GM18870 (cell line): ENCODE measurements at regions not wholly inside any gene's neighbourhood (a gene's known extent, or its start where the extent isn't known, plus 50 kb on each side); places are given as distances from the start of the nearest gene placed in this dataset.
"Not testable (repeated sequence)": the region's sequence is repeated elsewhere in the genome, so short reads cannot be mapped to it uniquely, and the experiment has no call there.

Experiments used
- ATAC-seq: cut with Tn5 transposase; IDR thresholded peaks from one replicate; pipeline ENCODE4 v1.9.1; 2021; ENCODE audit warnings: moderate library complexity; ENCODE audit not compliant: unreplicated experiment

DNA sequence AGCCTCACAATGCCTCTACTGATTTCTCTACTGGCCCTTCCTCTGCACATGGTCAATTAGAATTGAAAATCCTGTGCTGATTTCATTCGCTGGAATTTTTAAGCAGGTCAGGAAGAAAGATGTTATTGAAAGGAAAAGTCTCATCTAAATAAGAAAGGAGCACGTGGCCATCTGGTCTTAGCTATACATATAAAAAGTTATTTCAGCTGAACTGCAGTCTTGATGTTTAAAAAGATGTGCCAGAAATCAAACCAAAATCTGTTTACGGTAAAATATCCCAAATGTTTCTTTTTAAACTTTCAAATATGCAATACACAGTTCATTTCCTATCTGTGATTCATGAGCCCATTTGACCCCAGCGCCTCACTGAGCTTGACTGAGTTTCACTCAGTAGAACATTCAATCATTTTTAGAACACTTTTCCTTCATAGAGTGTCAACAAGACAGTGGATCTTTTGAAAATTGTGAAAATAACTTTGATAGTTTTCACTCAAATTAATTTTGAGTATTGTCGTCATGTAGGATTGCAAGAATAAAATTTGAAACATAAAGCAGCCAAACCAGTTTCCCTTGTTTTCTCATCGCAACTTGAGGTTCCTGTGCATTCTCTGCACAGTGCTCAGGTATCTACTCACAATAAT is 293.6 kb downstream of the PTPRC start:
- no peak for ATAC-seq

DNA sequence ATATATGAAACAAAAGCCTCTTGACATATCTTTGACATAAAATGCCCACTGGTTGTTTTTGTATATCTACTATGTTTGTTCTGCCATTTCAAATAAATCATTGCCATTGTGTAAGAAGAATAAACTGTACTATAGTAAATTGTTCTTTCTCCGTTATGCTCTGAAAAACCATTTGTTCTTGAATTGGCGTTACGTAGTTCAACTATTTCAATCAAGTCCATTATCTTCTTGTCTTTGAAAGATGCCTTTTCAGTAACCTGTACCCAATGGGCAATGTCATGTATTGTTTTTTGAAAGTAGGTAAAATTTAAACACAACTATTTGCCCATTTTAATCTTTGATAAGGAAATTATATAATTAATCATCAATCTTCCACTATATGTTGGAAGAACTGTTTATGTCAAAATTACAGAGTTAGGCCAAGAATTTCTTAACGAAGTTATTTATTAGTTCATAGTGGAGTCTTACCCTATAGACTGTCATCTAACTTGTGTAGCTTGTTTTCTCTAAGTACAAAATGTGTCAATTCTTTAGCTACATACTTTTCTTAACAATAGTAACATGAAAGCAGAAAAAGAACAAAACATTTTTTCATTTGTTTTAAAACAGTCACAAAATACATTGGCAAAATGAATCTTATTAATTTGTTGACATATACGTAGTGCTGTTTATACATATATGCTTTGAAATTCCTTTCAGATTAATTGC is 294.8 kb downstream of the PTPRC start:
- no peak for ATAC-seq

DNA sequence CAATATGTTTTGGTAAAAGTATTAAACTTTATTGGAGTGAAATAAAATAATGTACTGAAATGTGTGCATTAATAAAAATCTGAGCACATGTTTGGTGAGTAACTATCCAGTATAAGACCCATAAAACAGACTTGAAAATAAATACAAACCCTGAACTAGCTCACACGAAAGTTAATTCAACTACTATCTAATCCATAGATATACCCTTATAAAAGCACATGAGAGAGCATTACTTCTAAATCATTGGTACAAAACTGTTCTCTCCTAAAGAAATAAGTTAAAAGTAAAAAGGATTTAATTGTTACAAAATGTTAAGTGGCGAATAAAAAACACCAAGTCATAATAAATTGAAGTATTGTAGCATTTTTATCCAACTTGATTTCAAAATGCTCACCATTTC is 295.6 kb downstream of the PTPRC start:
- no peak for ATAC-seq

DNA sequence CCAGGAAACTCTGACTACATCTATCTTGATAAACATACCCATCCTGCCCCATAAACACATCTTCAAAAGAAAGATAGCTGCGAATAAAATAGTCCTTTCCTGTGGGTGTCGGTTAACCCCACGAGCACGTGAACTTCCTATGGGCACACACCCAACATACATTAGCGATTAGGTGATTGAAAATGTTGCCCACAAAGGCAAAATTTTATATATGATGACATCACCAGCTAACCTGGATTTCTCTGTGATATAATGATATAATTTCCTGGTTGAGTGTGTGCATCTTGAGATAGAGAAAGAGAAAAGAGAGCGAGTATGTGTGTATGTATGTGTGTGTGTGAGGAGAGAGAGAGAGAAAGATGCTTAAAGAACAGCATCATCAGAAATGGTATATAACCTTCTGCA is 296.1 kb downstream of the PTPRC start:
- peak; percentile 10 for ATAC-seq

DNA sequence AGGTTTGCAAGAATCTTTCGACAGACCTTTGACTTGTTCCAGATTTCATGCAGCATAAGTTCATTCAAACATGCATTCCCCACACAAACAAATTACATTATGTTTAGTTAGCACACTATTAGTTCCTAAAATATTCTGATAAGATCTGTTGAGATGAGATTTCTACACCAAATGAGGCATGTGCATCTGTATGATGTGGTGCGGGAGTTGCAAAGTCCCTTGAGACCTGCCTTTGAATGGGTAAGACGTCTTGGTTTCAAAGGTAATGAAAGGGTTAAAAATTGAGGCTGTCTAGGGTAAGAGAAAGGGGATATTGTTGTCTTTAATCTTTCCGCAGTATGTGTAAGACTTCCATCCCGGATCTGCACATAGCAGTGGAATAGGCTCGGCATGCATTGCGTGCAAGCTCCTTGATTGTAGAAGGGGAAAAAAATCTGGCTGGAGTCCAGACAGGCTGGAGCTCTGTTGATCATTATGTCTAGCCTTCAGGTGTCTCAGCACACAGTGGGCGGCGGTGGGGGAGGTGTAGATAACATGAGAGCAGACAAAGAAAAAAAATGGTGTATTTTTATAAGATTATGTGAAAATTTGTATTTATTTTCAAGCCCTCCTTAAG is 296.6 kb downstream of the PTPRC start:
- peak; percentile 51 for ATAC-seq

DNA sequence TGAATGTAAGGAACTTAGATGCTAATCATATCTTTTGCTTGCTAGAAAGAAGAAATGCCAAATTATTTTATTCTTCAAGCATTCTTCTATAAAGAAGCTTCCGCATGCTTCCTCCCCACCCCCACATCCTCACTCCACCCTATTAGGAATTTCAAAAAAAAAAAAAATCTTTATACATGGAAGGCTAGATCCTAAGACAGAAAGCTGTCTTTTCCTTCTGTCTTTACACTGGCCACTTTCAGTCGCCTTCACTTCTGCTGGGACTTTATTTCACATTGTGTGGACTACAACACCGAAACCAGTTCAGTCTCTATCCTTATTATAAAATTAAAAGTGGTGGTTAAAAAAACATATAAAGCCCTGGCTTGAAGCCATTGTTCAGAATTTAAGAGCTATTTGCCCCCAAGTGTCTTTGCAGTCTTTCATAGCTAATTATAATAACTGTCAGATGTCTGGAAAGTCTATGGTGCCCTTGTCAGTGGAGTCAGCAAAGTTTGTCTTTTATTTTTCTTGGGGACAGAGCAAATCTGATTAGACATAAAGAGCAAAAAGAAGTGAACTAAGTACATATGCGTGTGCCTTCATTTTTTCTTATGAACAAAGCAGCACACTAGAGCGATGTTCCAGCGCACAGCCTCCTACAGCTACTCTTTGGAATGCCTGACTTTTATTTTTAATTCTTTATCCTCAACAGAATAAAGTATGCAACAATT is 297.7 kb downstream of the PTPRC start:
- ATAC-seq = no peak

DNA sequence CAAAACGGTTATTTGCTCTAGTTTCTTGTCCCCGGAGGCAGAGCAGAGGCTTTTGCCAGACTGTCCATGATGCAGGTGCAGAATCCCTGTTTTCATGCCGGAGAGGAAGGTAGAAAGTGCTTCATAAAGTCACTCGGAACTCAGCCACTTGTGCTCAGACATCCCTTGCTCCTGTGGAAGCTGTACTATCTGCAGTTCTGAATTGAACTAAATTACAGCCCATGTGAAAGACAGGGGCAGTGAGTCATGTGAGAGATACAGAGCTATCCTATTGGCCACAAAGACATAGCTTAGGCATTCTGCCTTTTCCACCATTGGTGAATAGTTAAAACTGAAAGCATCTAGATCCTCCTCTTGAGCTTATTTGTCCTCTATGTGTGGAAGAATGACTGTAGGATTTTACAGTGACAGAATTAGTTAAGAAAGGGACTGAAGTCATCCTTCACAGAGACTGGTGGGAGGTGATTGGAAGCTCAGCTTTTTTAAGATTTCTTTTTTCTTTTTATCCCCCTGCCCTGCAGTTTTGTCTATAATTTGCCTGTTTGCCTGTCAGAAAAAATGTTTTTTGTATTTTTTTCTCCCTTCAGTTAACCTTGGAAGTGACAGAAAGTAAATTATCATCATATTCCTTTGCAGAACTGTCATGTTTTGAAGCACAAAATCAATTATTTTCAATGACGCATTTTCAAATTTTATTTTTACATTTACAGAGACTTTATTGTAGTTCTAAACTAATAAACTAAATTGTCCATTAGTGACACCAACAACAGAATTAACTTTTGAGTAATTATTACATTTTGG is 298.6 kb downstream of the PTPRC start:
- peak; percentile 89 for ATAC-seq

DNA sequence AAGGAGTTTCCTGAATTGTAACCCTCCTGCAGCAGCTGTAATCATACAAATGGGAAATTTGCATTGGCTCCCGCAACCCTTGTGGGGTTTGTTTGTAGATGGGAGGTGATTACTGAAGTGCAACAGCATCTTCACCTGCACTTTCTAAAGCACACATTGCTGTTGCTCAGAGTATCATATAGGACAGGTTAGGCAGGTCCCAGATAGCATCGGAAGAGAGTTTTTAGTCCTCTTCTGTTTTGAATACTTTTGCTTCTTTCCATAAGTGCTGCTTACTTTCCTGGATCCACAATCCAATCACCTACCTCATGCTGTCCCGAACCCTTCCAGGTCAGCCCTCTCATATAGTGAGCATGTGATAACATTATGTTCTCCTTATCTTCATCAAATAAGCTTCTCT is 300.4 kb downstream of the PTPRC start:
- no peak for ATAC-seq

DNA sequence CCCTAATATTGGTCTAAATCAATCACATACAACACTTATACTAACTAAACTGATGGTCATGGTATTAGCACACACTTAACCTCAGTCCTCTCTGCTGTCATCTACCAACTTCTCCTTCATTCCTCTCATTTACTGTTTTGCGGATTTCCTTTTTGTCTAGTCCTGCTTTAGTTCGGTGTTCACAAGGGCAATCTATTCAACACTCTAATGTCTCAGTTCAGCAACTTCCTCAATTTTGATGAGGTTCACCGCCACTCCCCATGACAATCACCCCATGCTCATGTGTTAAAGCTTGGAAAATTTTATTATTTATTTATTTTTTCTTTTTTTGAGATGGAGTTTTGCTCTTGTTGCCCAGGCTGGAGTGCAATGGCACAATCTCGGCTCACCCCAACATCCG is 301.1 kb downstream of the PTPRC start:
- no peak for ATAC-seq

DNA sequence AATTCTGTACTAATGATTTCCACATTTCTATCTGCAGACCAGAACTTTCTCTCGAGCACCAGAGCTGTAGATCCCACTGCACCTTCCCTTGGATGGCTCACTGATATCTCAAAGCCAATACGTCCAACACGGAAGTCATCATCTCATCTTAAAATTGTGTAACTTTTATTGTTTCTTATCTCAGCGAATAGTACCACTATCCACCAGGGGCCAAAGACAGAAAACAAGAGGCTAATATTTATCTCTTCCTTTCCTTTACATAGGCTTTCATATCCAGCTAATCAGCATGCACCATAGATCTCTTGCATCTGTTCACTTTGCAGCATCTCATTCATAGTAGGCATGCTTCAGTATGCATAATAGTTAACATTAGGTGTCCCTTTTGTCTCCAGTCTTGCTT is 303.6 kb downstream of the PTPRC start:
- ATAC-seq = no peak

DNA sequence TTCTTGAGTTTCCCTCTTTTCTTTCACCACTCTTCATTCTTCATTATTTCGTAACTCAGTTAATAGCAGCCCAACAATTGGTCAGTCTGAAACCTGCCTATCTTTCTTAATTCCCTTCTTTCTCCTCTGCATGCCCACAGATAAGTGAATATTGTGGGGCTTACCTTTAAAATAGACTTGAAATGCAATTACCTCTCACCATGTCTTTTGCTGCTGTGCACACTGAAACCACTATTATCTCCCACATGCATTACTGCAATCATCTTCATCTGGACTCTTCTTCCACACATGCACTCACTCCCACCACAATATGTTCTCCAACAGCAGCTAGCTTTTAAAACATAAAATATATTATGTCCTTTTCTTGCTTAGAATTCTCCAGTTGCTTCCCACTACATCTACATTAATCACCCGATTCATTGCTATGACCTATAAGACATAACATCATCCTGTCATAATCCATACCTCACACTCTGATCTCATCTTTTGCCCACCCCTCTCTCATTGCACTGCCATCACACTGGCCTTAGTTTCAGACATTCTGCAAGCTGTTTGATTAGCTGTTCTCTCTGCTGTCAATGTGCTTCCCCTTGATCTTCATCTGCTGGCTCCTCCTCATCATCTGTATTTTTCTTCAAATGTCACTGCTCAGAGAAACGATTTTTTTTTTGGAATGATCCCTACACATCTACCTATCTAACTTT is 304.8 kb downstream of the PTPRC start:
- ATAC-seq = no peak

DNA sequence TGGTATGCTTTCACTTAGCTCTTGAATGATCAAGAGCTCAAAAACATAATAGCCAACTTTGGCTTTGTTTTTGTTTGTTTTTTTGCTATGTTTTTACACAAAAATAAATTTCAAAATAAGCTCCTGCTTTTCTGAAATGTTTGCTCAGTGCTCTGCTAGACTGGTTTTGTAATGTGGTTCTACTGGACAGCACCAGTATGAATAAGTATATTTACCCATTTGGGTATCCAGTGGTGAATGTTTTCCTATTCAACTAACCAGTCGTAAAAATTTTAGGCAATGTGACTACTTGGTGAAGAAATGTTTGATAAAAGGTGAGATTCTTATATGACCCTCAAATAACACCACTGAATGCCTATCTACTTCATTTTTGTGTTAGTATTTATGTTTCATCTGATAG is 308.6 kb downstream of the PTPRC start:
- no peak for ATAC-seq

DNA sequence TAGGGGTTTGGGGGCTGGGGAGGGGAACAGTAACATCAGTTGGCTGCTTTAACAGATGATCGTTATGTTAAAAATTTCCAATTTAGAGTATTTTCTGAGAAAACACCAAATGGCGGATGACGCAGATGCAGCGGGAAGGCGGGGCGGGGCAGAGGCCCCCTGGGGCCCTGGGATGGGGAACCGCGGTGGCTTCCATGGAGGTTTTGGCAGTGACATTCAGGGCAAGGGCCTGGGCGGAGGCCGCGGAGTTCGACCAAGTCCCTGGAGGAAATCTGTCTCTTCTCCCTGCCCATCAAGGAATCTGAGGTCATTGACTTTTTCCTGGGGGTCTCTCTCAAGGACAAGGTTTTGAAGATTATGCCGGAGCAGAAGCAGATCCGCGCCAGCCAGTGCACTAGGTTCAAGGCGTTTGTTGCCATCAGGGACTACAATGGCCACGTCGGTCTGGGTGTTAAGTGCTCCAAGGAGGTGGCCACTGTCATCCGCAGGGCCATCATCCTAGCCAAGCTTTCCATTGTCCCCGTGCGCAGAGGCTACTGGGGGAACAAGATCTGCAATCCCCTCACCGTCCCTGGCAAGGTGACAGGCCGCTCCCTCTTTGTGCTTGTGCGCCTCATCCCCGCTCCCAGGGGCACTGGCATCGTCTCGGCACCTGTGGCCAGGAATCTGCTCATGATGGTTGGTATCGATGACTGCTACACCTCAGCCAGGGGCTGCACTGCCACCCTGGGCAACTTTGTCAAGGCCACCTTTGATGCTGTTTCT is 310.2 kb downstream of the PTPRC start:
- ATAC-seq = no peak

DNA sequence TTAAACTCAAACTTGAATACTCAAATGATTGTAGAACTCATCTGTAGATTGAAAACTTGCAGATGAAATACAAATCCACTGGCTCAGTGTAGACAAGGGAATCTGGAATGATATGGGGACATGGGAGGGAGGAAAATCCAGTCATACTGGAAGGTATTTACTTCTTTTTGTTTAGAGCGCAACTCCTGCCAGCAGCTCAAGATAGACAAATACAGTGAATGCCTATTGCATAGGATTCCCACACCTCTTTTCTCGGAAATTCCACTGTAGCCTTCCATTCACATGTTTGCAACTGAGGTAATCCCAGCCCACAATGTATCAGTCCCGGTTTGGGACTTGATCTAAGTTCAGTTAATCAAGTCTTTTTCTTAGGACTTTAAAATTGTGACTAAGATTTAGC is 311.2 kb downstream of the PTPRC start:
- ATAC-seq = no peak

DNA sequence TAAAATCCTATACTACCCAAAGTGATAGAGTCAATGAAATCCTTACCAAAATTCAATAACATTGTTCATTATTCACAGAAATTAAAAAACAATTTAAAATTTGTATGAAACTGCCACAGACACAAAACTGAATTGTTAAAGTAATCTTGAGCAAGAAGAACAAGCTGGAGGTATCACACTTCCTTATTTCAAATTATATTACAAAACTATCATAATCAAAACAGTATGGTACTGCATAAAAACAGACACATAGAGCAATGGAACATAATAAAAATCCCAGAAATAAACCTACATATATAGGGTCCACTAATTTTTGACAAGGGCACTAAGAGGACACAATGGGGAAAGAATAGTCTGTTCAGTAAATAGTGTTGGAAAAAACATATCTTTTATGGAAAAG is 316.2 kb downstream of the PTPRC start:
- ATAC-seq = no peak

DNA sequence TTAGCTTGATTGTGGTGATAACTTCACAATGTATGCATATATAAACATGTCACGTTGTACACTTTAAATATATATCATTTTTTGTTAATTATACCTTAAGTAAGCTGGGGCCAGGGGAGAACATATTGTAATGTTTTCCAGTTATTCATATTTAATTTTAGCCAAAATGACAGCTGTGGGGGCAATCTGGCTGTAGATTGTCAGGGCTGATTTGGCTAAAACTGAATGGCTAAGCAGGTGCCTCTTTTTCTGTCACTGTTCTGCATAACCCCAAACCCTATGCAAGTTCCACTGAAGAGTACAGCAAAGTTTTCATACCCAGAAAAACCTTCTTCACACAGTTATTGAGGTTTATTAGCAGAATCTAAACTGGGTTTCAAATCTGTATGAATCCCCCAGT is 318.2 kb downstream of the PTPRC start:
- ATAC-seq = no peak

DNA sequence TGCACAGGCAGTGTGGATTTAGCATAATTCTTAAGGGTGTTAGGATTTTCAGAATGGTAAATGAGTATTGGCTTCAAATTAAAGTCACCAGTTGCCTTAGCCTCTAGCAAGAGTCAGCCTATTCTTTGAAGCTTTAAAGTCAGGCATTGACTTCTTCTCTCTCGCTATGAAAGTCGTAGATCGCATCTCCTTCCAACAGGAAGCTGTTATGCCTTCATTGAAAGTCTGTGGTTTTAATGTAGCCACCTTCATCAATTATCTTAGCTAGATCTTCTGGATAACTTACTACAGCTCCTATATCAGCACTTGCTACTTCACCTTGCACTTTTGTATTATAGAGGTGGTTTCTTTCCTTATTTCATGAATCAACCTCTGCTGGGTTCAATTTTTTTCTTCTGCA is 320.2 kb downstream of the PTPRC start:
- no peak for ATAC-seq

DNA sequence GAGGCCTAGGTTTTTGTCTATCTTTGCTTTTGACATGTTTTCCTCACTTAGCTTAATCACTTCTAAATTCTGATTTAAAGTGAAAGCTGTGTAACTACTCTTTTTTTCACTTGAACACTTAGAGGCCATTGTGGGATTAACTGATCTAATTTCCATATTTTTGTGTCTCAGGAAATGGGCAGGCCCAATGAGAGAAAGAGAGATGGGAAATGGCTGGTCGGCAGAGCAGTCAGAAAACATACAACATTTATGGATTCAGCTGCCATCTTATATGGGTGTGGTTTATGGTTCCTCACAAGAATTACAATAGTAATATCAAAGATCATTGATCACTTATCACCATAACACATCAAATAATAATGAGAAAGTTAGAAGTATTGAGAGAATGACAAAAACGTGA is 320.8 kb downstream of the PTPRC start:
- ATAC-seq = no peak

DNA sequence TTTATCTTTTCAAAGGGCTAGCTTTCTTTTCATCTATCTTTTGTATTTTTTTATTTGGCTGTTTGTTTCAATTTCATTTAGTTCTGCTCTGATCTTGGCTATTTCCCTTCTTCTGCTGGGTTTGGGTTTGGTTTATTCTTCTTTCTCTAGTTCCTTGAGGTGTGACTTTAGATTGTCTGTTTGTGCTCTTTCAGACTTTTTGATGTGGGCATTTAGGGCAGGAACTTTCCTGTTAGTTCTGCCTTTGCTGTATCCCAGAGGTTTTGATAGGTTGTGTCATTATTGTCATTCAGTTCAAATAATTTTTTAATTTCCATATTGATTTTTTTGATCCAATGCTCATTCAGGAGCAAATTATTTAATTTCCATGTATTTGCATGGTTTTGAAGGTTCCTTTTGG is 325.0 kb downstream of the PTPRC start:
- not testable (repeated sequence) for ATAC-seq

DNA sequence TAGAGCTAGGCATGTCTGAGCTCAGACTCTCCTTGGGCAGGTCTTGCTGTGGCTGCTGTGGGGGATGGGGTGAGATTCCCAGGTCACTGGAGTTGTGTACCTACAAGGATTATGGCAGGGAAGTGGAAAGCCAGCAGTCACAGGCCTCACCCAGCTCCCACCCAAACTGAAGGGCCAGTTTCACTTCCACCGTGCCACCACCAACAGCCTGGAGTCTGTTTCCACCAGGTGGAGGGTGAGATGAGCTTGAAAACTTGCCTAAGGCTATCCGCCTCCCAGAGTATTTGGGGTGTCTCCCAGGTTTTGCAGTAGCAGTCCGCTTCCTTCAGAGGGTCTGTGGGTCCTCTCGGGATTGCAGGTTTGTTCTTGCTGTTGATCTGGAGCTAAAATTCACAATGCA is 327.7 kb downstream of the PTPRC start:
- ATAC-seq = no peak
